H1 (cell line): ENCODE measurements at regions not wholly inside any gene's neighbourhood (a gene's known extent, or its start where the extent isn't known, plus 50 kb on each side); places are given as distances from the start of the nearest gene placed in this dataset.

Experiments
- CTCF ChIA-PET: fragments of 300-600 bp; sonication (Branson Sonifier 250); formaldehyde crosslinking; loops from one replicate; lab custom pipeline; 2021; ENCODE audit not compliant: partially characterized antibody; lab: Charles Lee
- POLR2A ChIA-PET: fragments of 300-600 bp; sonication (Branson Sonifier 250); formaldehyde crosslinking; loops from one replicate; lab custom pipeline; 2021; ENCODE audit warnings: inconsistent platforms; ENCODE audit not compliant: partially characterized antibody; lab: Charles Lee
- DNase-seq, 2 experiments: peaks; one replicate each; pipeline versions ENCODE4 v3.0.0 to v3.0.0-alpha.2; 2010 to 2022; ENCODE audit warnings: low spot score in 2 of 2, low read depth in 1 of 2, mixed read lengths in 1 of 2
- FAIRE-seq: peaks from 2 replicates; lab custom pipeline; 2011; peaks lifted over from hg19 to GRCh38; lab: Jason Lieb, UNC
- H2AFZ ChIP-seq: 2 replicates; pipeline ENCODE4 v1.8.1; 2012; ENCODE audit warnings: low read length, inconsistent platforms
- H2AK5ac ChIP-seq: 2 replicates; pipeline ENCODE4 v1.6.1; 2013; ENCODE audit warnings: low read depth, low read length
- H2BK120ac ChIP-seq: replicated peaks from 2 replicates; pipeline ENCODE3; 2013; ENCODE audit warnings: low read depth, low read length, inconsistent platforms
- H2BK12ac ChIP-seq: 2 replicates; pipeline ENCODE4 v1.6.1; 2013; ENCODE audit warnings: low read depth, low read length
- H2BK15ac ChIP-seq: 2 replicates; pipeline ENCODE4 v1.6.1; 2013; ENCODE audit warnings: low read length
- H2BK20ac ChIP-seq: 2 replicates; pipeline ENCODE4 v1.6.1; 2013; ENCODE audit warnings: low read length
- H2BK5ac ChIP-seq: 2 replicates; pipeline ENCODE4 v1.6.1; 2013; ENCODE audit warnings: low read depth, low read length
- H3K14ac ChIP-seq: 2 replicates; pipeline ENCODE4 v1.6.1; 2013; ENCODE audit warnings: inconsistent platforms; ENCODE audit not compliant: insufficient read length
- H3K18ac ChIP-seq: 2 replicates; pipeline ENCODE4 v1.6.1; 2013; ENCODE audit warnings: low read length; ENCODE audit errors: extremely low read depth
- H3K23ac ChIP-seq: 2 replicates; pipeline ENCODE4 v1.6.1; 2013; ENCODE audit warnings: inconsistent platforms; ENCODE audit not compliant: insufficient read length
- H3K23me2 ChIP-seq: 2 replicates; pipeline ENCODE4 v1.6.1; 2013; ENCODE audit warnings: low read depth, low read length
- H3K27ac ChIP-seq: 2 replicates; pipeline ENCODE4 v1.6.1; 2011; ENCODE audit warnings: low read depth, low read length, inconsistent platforms
- H3K27me3 ChIP-seq, 4 experiments: replicated peaks in 1 of 4; 1 replicate in 1 of 4; 2 replicates in 3 of 4; pipeline versions ENCODE4 v1.6.1 to v1.8.1; 2011 to 2013; ENCODE audit warnings: low read length in 3 of 4, mild to moderate bottlenecking in 3 of 4, inconsistent platforms in 2 of 4, mixed read lengths in 2 of 4, moderate library complexity in 1 of 4; ENCODE audit not compliant: control insufficient read depth in 3 of 4, insufficient read depth in 3 of 4; ENCODE audit errors: extremely low read depth in 1 of 4
- H3K36me3 ChIP-seq, 4 experiments: 2 replicates each; pipeline versions ENCODE4 v1.6.1 to v1.8.1; 2011 to 2013; ENCODE audit warnings: mild to moderate bottlenecking in 4 of 4, low read length in 3 of 4, moderate library complexity in 2 of 4, control low read depth in 1 of 4, inconsistent platforms in 1 of 4; ENCODE audit not compliant: insufficient read depth in 4 of 4, control insufficient read depth in 2 of 4
- H3K4ac ChIP-seq: replicated peaks from 2 replicates; pipeline ENCODE3; 2013; ENCODE audit warnings: low read length, low read depth, mixed read lengths, inconsistent platforms; ENCODE audit not compliant: insufficient read length
- H3K4me1 ChIP-seq, 4 experiments: replicated peaks in 1 of 4; 1 replicate in 1 of 4; 2 replicates in 3 of 4; pipeline versions ENCODE4 v1.6.1 to v1.8.1; 2011 to 2013; ENCODE audit warnings: low read length in 3 of 4, inconsistent platforms in 2 of 4, mixed read lengths in 1 of 4; ENCODE audit not compliant: insufficient read depth in 4 of 4, control insufficient read depth in 3 of 4
- H3K4me2 ChIP-seq, 2 experiments: 2 replicates each; pipeline versions ENCODE4 v1.6.1 to v1.8.1; 2011 to 2013; ENCODE audit warnings: low read depth in 2 of 2, low read length in 2 of 2, control low read depth in 1 of 2, inconsistent platforms in 1 of 2, mild to moderate bottlenecking in 1 of 2; ENCODE audit not compliant: insufficient read depth in 1 of 2
- H3K4me3 ChIP-seq, 4 experiments: fragments of 200-600, 300-600 bp in 1 of 4; sonication (generic), shearing (Covaris generic), sonication (Bioruptor Twin) in 1 of 4; 2 replicates each; pipeline versions ENCODE4 v1.5.1 to v1.8.1; 2011 to 2016; ENCODE audit warnings: low read length in 4 of 4, low read depth in 3 of 4, control low read depth in 2 of 4, inconsistent platforms in 2 of 4, mild to moderate bottlenecking in 2 of 4, mixed read lengths in 1 of 4, moderate library complexity in 1 of 4; ENCODE audit not compliant: insufficient read depth in 2 of 4; ENCODE audit errors: extremely low read depth in 1 of 4
- H3K56ac ChIP-seq: replicated peaks from 2 replicates; pipeline ENCODE3; 2013; ENCODE audit warnings: low read depth, mild to moderate bottlenecking, mixed read lengths, low read length, inconsistent platforms; ENCODE audit not compliant: insufficient read length
- H3K79me1 ChIP-seq: 2 replicates; pipeline ENCODE4 v1.6.1; 2013; ENCODE audit warnings: low read depth, low read length, control low read depth
- H3K79me2 ChIP-seq, 2 experiments: 2 replicates each; pipeline versions ENCODE4 v1.6.1 to v1.8.1; 2012 to 2013; ENCODE audit warnings: low read length in 2 of 2, mild to moderate bottlenecking in 2 of 2, inconsistent platforms in 1 of 2; ENCODE audit not compliant: insufficient read depth in 2 of 2, control insufficient read depth in 1 of 2
- H3K9ac ChIP-seq, 4 experiments: replicated peaks in 1 of 4; 1 replicate in 1 of 4; 2 replicates in 3 of 4; pipeline versions ENCODE4 v1.6.1 to v1.8.1; 2011 to 2013; ENCODE audit warnings: low read depth in 3 of 4, low read length in 3 of 4, control low read depth in 2 of 4, mild to moderate bottlenecking in 2 of 4, moderate library complexity in 2 of 4, inconsistent platforms in 1 of 4; ENCODE audit errors: extremely low read depth in 1 of 4
- H3K9me3 ChIP-seq, 2 experiments: 2 replicates each; pipeline versions ENCODE4 v1.6.1 to v1.8.1; 2012 to 2013; ENCODE audit warnings: mild to moderate bottlenecking in 2 of 2, moderate library complexity in 2 of 2, control low read depth in 1 of 2, inconsistent platforms in 1 of 2, low read depth in 1 of 2, low read length in 1 of 2, mixed read lengths in 1 of 2; ENCODE audit not compliant: insufficient read depth in 2 of 2
- H4K20me1 ChIP-seq, 2 experiments: replicated peaks in 1 of 2; 2 replicates each; pipeline versions ENCODE3 to v1.8.1; 2011 to 2013; ENCODE audit warnings: inconsistent platforms in 2 of 2, low read length in 2 of 2, mild to moderate bottlenecking in 1 of 2; ENCODE audit not compliant: insufficient read depth in 2 of 2, control insufficient read depth in 1 of 2
- H4K5ac ChIP-seq: 2 replicates; pipeline ENCODE4 v1.6.1; 2013; ENCODE audit warnings: low read length, low read depth, mixed read lengths, inconsistent platforms; ENCODE audit not compliant: insufficient read length
- H4K8ac ChIP-seq: 2 replicates; pipeline ENCODE4 v1.8.0; 2013; ENCODE audit warnings: mild to moderate bottlenecking, moderate library complexity, low read length, inconsistent platforms; ENCODE audit not compliant: insufficient read depth; ENCODE audit errors: extremely low read depth
- H4K91ac ChIP-seq: replicated peaks from 2 replicates; pipeline ENCODE3; 2013; ENCODE audit warnings: low read length, mixed read lengths, inconsistent platforms; ENCODE audit not compliant: insufficient read length
- CHD7 ChIP-seq: fragments of 300-600 bp; sonication (generic); IDR thresholded peaks from 2 replicates; pipeline ENCODE4 v1.7.1; 2012; ENCODE audit warnings: low read length, moderate library complexity, mild to moderate bottlenecking, inconsistent platforms; ENCODE audit not compliant: insufficient replicate concordance
- WGBS, 2 experiments: shearing (Covaris generic) in 1 of 2; methylation state at CpG; one replicate each; pipeline versions ENCODE4 v1.1.6 to v1.1.7; 2013 to 2015; ENCODE audit warnings: low lambda C conversion rate in 2 of 2, mixed read lengths in 2 of 2, inconsistent platforms in 1 of 2, low coverage in 1 of 2, missing lambda C conversion rate in 1 of 2; ENCODE audit not compliant: insufficient replicate concordance in 2 of 2, insufficient coverage in 1 of 2, insufficient read length in 1 of 2; ENCODE audit errors: extremely low coverage in 1 of 2, missing lambda C conversion rate in 1 of 2; 5-methylcytosine and 5-hydroxymethylcytosine counted together

GRCh38 chr11:105321696-105322095, 182.1 kb upstream of the CARD18 start:
- FAIRE-seq: no peak
- CTCF ChIA-PET: interaction anchor here (1.3 to 1.7 kb wide), 2 partner anchors 11 to 29 kb away, joined by 3 to 4 read pairs; no protein-coding TSS in a partner anchor
- Histone ChIP-seq H4K91ac (no peak overlapping the region), H3K4me1 (no peaks in the 10 kb centered on the region), H3K9me3 (no peaks in the 10 kb centered on the region), H3K27me3 (peaks cover 0 to 1% (median 0%) of the 10 kb centered on the region in 4 experiments; a peak in 1 of 7 replicates), H3K9ac (no peak overlapping the region), H3K18ac (no peak overlapping the region), H3K36me3 (no peaks in the 10 kb centered on the region), H2BK5ac (no peak overlapping the region), H3K79me2 (no peaks in the 10 kb centered on the region), H3K79me1 (no peaks in the 10 kb centered on the region), H3K23me2 (no peaks in the 10 kb centered on the region), H2BK15ac (no peak overlapping the region), H2BK20ac (no peak overlapping the region), H3K4ac (no peak overlapping the region), H3K27ac (no peak overlapping the region), H4K8ac (no peak overlapping the region), H3K23ac (no peak overlapping the region), H3K14ac (no peak overlapping the region), H4K5ac (no peak overlapping the region), H3K56ac (no peak overlapping the region), H2BK120ac (no peak overlapping the region), H2AK5ac (no peak overlapping the region), H2BK12ac (no peak overlapping the region), H3K4me3 (no peak overlapping the region), H4K20me1 (no peaks in the 10 kb centered on the region), H2AFZ (no peak overlapping the region), H3K4me2 (no peak overlapping the region)
- DNase-seq: no peak
- POLR2A ChIA-PET: no interaction called here
- WGBS, 2 experiments: 93% methylated on average over 2 of the region's 2 CpGs; no CpG with 5 or more reads in 1 of the 2 experiments
- no peak for TF ChIP-seq CHD7
